Erythroblast (primary cell): ENCODE measurements at regions not wholly inside any gene's neighbourhood (a gene's known extent, or its start where the extent isn't known, plus 50 kb on each side); places are given as distances from the start of the nearest gene placed in this dataset.

ENCODE experiments used
- DNase-seq, 2 experiments: peaks; one replicate each; lab custom pipeline; 2025; lab: John Stamatoyannopoulos, UW
- GATA1 ChIP-seq: IDR thresholded peaks from 2 replicates; pipeline ENCODE4 v1.6.1; 2011; ENCODE audit warnings: low read depth, mild to moderate bottlenecking, control low read depth, low read length, moderate library complexity
- POLR2A ChIP-seq: IDR thresholded peaks from 2 replicates; pipeline ENCODE4 v1.6.1; 2011; ENCODE audit warnings: mild to moderate bottlenecking, low read length

GRCh38 chr2:38435775-38436174 is 58.7 kb upstream of the ATL2 start:
- no peak for DNase-seq
- TF ChIP-seq POLR2A = no peak
- no peak for TF ChIP-seq GATA1

- TF ChIP-seq POLR2A (no peak), GATA1 (no peak)
- no peak for DNase-seq
These were observed 57.5 kb upstream of the ATL2 start for GRCh38 chr2:38434595-38434994.

GRCh38 chr2:38433607-38433975 is 56.5 kb upstream of the ATL2 start:
- no peak for TF ChIP-seq POLR2A
- TF ChIP-seq GATA1 = no peak
- DNase-seq = no peak

- DNase-seq = no peak
- TF ChIP-seq POLR2A = no peak
- no peak for TF ChIP-seq GATA1
These were observed 55.9 kb upstream of the ATL2 start for GRCh38 chr2:38432820-38433606.

GRCh38 chr2:38430597-38431207 is 53.6 kb upstream of the ATL2 start:
- TF ChIP-seq GATA1 = no peak
- no peak for TF ChIP-seq POLR2A
- no peak for DNase-seq

- TF ChIP-seq GATA1 (no peak), POLR2A (no peak)
These were observed 53.1 kb upstream of the ATL2 start for GRCh38 chr2:38430196-38430595.

GRCh38 chr2:38427936-38428335 is 50.9 kb upstream of the ATL2 start:
- no peak for TF ChIP-seq POLR2A
- no peak for TF ChIP-seq GATA1
- DNase-seq = no peak

More at GRCh38 chr2:38430196-38430595, 53.1 kb upstream of the ATL2 start:
- no peak for DNase-seq

- TF ChIP-seq POLR2A (no peak), GATA1 (no peak)
These were observed 50.0 kb upstream of the ATL2 start for GRCh38 chr2:38427054-38427453.

More at GRCh38 chr2:38427054-38427453, 50.0 kb upstream of the ATL2 start:
- DNase-seq = no peak
